Stimulated activated effector memory CD8-positive, alpha-beta T cell treated with anti-CD3 and anti-CD28 coated beads, Interleukin-12 subunit alpha, Interleukin-12 subunit beta, amount 100 ng/mL, for 72 hours (primary cell): ENCODE measurements at regions not wholly inside any gene's neighbourhood (a gene's known extent, or its start where the extent isn't known, plus 50 kb on each side); places are given as distances from the start of the nearest gene placed in this dataset.
A peak's percentile ranks its signal among the peaks of the same experiment; 100 is the strongest.
"Not testable (repeated sequence)": the region's sequence is repeated elsewhere in the genome, so short reads cannot be mapped to it uniquely, and the experiment has no call there.

Experiments used
- ATAC-seq: fragments of 150-1000 bp; cut with Tn5 transposase; 2 replicates; pipeline ENCODE4 v1.10.0; 2021
- DNase-seq, 2 donors: peaks; one replicate each; pipeline ENCODE4 v3.0.0; 2021 to 2022; ENCODE audit warnings: low spot score in 2 of 2
- H3K27ac Mint-ChIP-seq: one replicate; pipeline ENCODE4 v1.8.0; 2022; ENCODE audit warnings: mild to moderate bottlenecking, mixed read lengths
- H3K36me3 Mint-ChIP-seq: one replicate; pipeline ENCODE4 v1.8.0; 2022; ENCODE audit warnings: mild to moderate bottlenecking, mixed read lengths
- H3K4me1 Mint-ChIP-seq: one replicate; pipeline ENCODE4 v1.8.0; 2022; ENCODE audit warnings: mixed read lengths
- H3K4me3 Mint-ChIP-seq: one replicate; pipeline ENCODE4 v1.8.0; 2022; ENCODE audit warnings: mild to moderate bottlenecking, mixed read lengths
- H3K9me3 Mint-ChIP-seq: one replicate; pipeline ENCODE4 v1.8.0; 2022; ENCODE audit warnings: mixed read lengths

GRCh38 chr16:70014915-70015314, 63.8 kb downstream of the CLEC18A start:
- peaks cover 51% of the 10 kb centered on the region for H3K36me3 Mint-ChIP-seq
- H3K27ac Mint-ChIP-seq, H3K4me1 Mint-ChIP-seq, H3K9me3 Mint-ChIP-seq, ATAC-seq, DNase-seq, H3K4me3 Mint-ChIP-seq: not testable (repeated sequence)

- not testable (repeated sequence) for ATAC-seq, H3K27ac Mint-ChIP-seq, DNase-seq, H3K4me3 Mint-ChIP-seq, H3K9me3 Mint-ChIP-seq, H3K4me1 Mint-ChIP-seq
- H3K36me3 Mint-ChIP-seq, result peaks cover 59% of the 10 kb centered on the region
These were observed 65.6 kb downstream of the CLEC18A start for GRCh38 chr16:70016751-70017150.

GRCh38 chr16:70018254-70018653, 67.1 kb downstream of the CLEC18A start:
- Mint-ChIP-seq H3K9me3 (no peaks in the 10 kb centered on the region), H3K27ac (no peak overlapping the region), H3K4me3 (no peak overlapping the region), H3K36me3 (peaks cover 67% of the 10 kb centered on the region), H3K4me1 (no peaks in the 10 kb centered on the region)
- peak; percentile 80 for ATAC-seq
- no peak for DNase-seq

- peaks cover 77% of the 10 kb centered on the region for H3K36me3 Mint-ChIP-seq
- ATAC-seq, result not testable (repeated sequence)
These were observed 72.1 kb downstream of the CLEC18A start for GRCh38 chr16:70023207-70023606.

GRCh38 chr16:70023956-70024355, 72.8 kb downstream of the CLEC18A start:
- H3K4me3 Mint-ChIP-seq, H3K9me3 Mint-ChIP-seq, DNase-seq, ATAC-seq, H3K27ac Mint-ChIP-seq, H3K4me1 Mint-ChIP-seq: not testable (repeated sequence)
- H3K36me3 Mint-ChIP-seq, result peaks cover 82% of the 10 kb centered on the region

More at GRCh38 chr16:70023207-70023606, 72.1 kb downstream of the CLEC18A start:
- not testable (repeated sequence) for H3K27ac Mint-ChIP-seq, H3K9me3 Mint-ChIP-seq, H3K4me1 Mint-ChIP-seq, H3K4me3 Mint-ChIP-seq, DNase-seq

GRCh38 chr16:70026165-70026854, 75.2 kb downstream of the CLEC18A start:
- peak; percentile 95 for ATAC-seq
- H3K9me3 Mint-ChIP-seq, H3K4me3 Mint-ChIP-seq, H3K4me1 Mint-ChIP-seq, DNase-seq: not testable (repeated sequence)
- Mint-ChIP-seq H3K36me3 (peaks cover 91% of the 10 kb centered on the region), H3K27ac (peak overlapping the region; percentile 23)

- not testable (repeated sequence) for DNase-seq, H3K4me1 Mint-ChIP-seq, H3K27ac Mint-ChIP-seq, ATAC-seq, H3K9me3 Mint-ChIP-seq, H3K4me3 Mint-ChIP-seq
- peaks cover 78% of the 10 kb centered on the region for H3K36me3 Mint-ChIP-seq
These were observed 81.2 kb upstream of the PDPR start for GRCh38 chr16:70032906-70033305.

GRCh38 chr16:70037913-70038312, 76.2 kb upstream of the PDPR start:
- H3K36me3 Mint-ChIP-seq, result peaks cover 68% of the 10 kb centered on the region
- not testable (repeated sequence) for H3K4me1 Mint-ChIP-seq, ATAC-seq, H3K9me3 Mint-ChIP-seq, DNase-seq, H3K27ac Mint-ChIP-seq, H3K4me3 Mint-ChIP-seq

- not testable (repeated sequence) for ATAC-seq, DNase-seq, H3K9me3 Mint-ChIP-seq, H3K27ac Mint-ChIP-seq, H3K4me1 Mint-ChIP-seq, H3K4me3 Mint-ChIP-seq
- H3K36me3 Mint-ChIP-seq, result peaks cover 49% of the 10 kb centered on the region
These were observed 73.6 kb upstream of the PDPR start for GRCh38 chr16:70040554-70040953.

- not testable (repeated sequence) for H3K4me1 Mint-ChIP-seq, H3K4me3 Mint-ChIP-seq, H3K9me3 Mint-ChIP-seq, H3K27ac Mint-ChIP-seq, DNase-seq, ATAC-seq
- H3K36me3 Mint-ChIP-seq, result peaks cover 30% of the 10 kb centered on the region
These were observed 70.5 kb upstream of the PDPR start for GRCh38 chr16:70043538-70044067.

GRCh38 chr16:70046560-70046959, 67.6 kb upstream of the PDPR start:
- not testable (repeated sequence) for DNase-seq, H3K27ac Mint-ChIP-seq, H3K4me1 Mint-ChIP-seq, H3K36me3 Mint-ChIP-seq, H3K4me3 Mint-ChIP-seq, H3K9me3 Mint-ChIP-seq, ATAC-seq

- H3K4me1 Mint-ChIP-seq, result not testable (repeated sequence)
These were observed 66.0 kb upstream of the PDPR start for GRCh38 chr16:70048083-70048482.

GRCh38 chr16:70058056-70058455, 56.1 kb upstream of the PDPR start:
- ATAC-seq, H3K9me3 Mint-ChIP-seq, H3K27ac Mint-ChIP-seq, DNase-seq, H3K4me1 Mint-ChIP-seq, H3K36me3 Mint-ChIP-seq, H3K4me3 Mint-ChIP-seq: not testable (repeated sequence)

More at GRCh38 chr16:70048083-70048482, 66.0 kb upstream of the PDPR start:
- not testable (repeated sequence) for H3K9me3 Mint-ChIP-seq, DNase-seq, H3K27ac Mint-ChIP-seq, H3K4me3 Mint-ChIP-seq, H3K36me3 Mint-ChIP-seq, ATAC-seq

- not testable (repeated sequence) for ATAC-seq, DNase-seq
These were observed 54.7 kb upstream of the PDPR start for GRCh38 chr16:70059429-70059828.

GRCh38 chr16:70060521-70061027, 53.6 kb upstream of the PDPR start:
- not testable (repeated sequence) for H3K4me3 Mint-ChIP-seq, H3K36me3 Mint-ChIP-seq, H3K9me3 Mint-ChIP-seq, DNase-seq, H3K27ac Mint-ChIP-seq, H3K4me1 Mint-ChIP-seq, ATAC-seq

More at GRCh38 chr16:70059429-70059828, 54.7 kb upstream of the PDPR start:
- H3K4me1 Mint-ChIP-seq, H3K36me3 Mint-ChIP-seq, H3K9me3 Mint-ChIP-seq, H3K27ac Mint-ChIP-seq, H3K4me3 Mint-ChIP-seq: not testable (repeated sequence)

- not testable (repeated sequence) for H3K36me3 Mint-ChIP-seq, H3K9me3 Mint-ChIP-seq, H3K27ac Mint-ChIP-seq, H3K4me3 Mint-ChIP-seq, DNase-seq, ATAC-seq, H3K4me1 Mint-ChIP-seq
These were observed 52.4 kb upstream of the PDPR start for GRCh38 chr16:70061671-70062218.
